PC-9 (cell line): ENCODE measurements at regions not wholly inside any gene's neighbourhood (a gene's known extent, or its start where the extent isn't known, plus 50 kb on each side); places are given as distances from the start of the nearest gene placed in this dataset.

Experiments
- BruUV-seq: library from RNA; stranded (reverse); fragments of 400-500 nt; replicated peaks from 2 replicates; lab custom pipeline; 2021; lab: Mats Ljungman, UMichigan
- CTCF ChIA-PET: fragments of 300-600 bp; sonication (Branson Sonifier 250); formaldehyde crosslinking; loops from one replicate; lab custom pipeline; 2022; ENCODE audit warnings: antibody characterized with exemption; lab: Charles Lee
- POLR2A ChIA-PET: fragments of 300-600 bp; sonication (Branson Sonifier 250); formaldehyde crosslinking; loops from one replicate; lab custom pipeline; 2022; ENCODE audit warnings: antibody characterized with exemption; ENCODE audit not compliant: unreplicated experiment; lab: Charles Lee
- DNase-seq, 2 experiments: peaks; one replicate each; pipeline versions ENCODE4 v3.0.0 to v3.0.0-alpha.2; 2015 to 2022; ENCODE audit warnings: mixed read lengths in 1 of 2
- H2AFZ ChIP-seq: fragments of 200-600 bp; sonication (generic); 2 replicates; pipeline ENCODE4 v1.8.1; 2017; ENCODE audit warnings: antibody characterized with exemption
- H3F3A ChIP-seq: fragments of 200-600 bp; sonication (generic); 2 replicates; pipeline ENCODE4 v1.8.1; 2017; ENCODE audit warnings: antibody characterized with exemption, mild to moderate bottlenecking, low read depth; ENCODE audit not compliant: insufficient read depth
- H3K27ac ChIP-seq: fragments of 200-600 bp; sonication (generic); 2 replicates; pipeline ENCODE4 v1.6.1; 2016; ENCODE audit warnings: mixed run types
- H3K27me3 ChIP-seq: fragments of 200-600 bp; sonication (generic); 2 replicates; pipeline ENCODE4 v1.6.1; 2016; ENCODE audit warnings: low read depth, mixed run types; ENCODE audit not compliant: insufficient read depth
- H3K36me3 ChIP-seq: fragments of 200-600 bp; sonication (generic); 2 replicates; pipeline ENCODE4 v1.6.1; 2016; ENCODE audit warnings: low read depth, mixed run types
- H3K4me1 ChIP-seq: fragments of 200-600 bp; sonication (generic); replicated peaks from 2 replicates; pipeline ENCODE4 v1.6.1; 2016; ENCODE audit warnings: mixed run types; ENCODE audit not compliant: insufficient read depth
- H3K4me2 ChIP-seq: fragments of 200-600 bp; sonication (generic); 2 replicates; pipeline ENCODE4 v1.6.1; 2017; ENCODE audit warnings: mixed run types
- H3K4me3 ChIP-seq: fragments of 200-600 bp; sonication (generic); 2 replicates; pipeline ENCODE4 v1.6.1; 2016; ENCODE audit warnings: mixed run types
- H3K79me2 ChIP-seq: fragments of 200-600 bp; sonication (generic); 2 replicates; pipeline ENCODE4 v1.6.1; 2017; ENCODE audit warnings: low read depth, mixed run types
- H3K9me2 ChIP-seq: fragments of 200-600 bp; sonication (generic); 2 replicates; pipeline ENCODE4 v1.8.1; 2017; ENCODE audit warnings: mild to moderate bottlenecking; ENCODE audit not compliant: insufficient read depth
- H3K9me3 ChIP-seq: fragments of 200-600 bp; sonication (generic); 2 replicates; pipeline ENCODE4 v1.8.1; 2016; ENCODE audit warnings: low read depth; ENCODE audit not compliant: insufficient read depth
- H4K20me1 ChIP-seq: fragments of 200-600 bp; sonication (generic); 2 replicates; pipeline ENCODE4 v1.8.1; 2017; ENCODE audit not compliant: insufficient read depth
- CTCF ChIP-seq: fragments of 200-600 bp; sonication (generic); conservative IDR thresholded peaks from 2 replicates; pipeline ENCODE4 v1.6.1; 2017; ENCODE audit warnings: mixed run types, antibody characterized with exemption, mild to moderate bottlenecking, moderate library complexity
- EZH2 ChIP-seq: fragments of 200-600 bp; sonication (generic); IDR thresholded peaks from 2 replicates; pipeline ENCODE4 v1.8.0; 2017; ENCODE audit warnings: antibody characterized with exemption, low read depth
- intact Hi-C: fragments of 100-400 bp; cut with micrococcal nuclease; formaldehyde crosslinking; loops from one replicate; pipeline ENCODE4 v1.10.0; 2022; ENCODE audit not compliant: unreplicated experiment

- Histone ChIP-seq H3K27ac (no peak overlapping the region), H3K79me2 (no peaks in the 10 kb centered on the region), H3K4me1 (no peaks in the 10 kb centered on the region), H3K4me2 (no peak overlapping the region), H4K20me1 (no peaks in the 10 kb centered on the region), H3K27me3 (peaks cover 56% of the 10 kb centered on the region), H3K36me3 (no peaks in the 10 kb centered on the region), H3K4me3 (no peak overlapping the region), H2AFZ (no peak overlapping the region), H3F3A (no peaks in the 10 kb centered on the region), H3K9me3 (no peaks in the 10 kb centered on the region), H3K9me2 (no peaks in the 10 kb centered on the region; the same call in 1 of the 2 replicates)
- no peak for TF ChIP-seq EZH2
- TF ChIP-seq CTCF: no peak
- no peak for DNase-seq
- no TSS peak for BruUV-seq
- intact Hi-C loops: no loop called here
- CTCF ChIA-PET: no interaction called here
- POLR2A ChIA-PET: no interaction called here
Measured at GRCh38 chr16:50889276-50889675, 147.4 kb downstream of the CYLD start.

- Histone ChIP-seq H3K4me2 (no peak overlapping the region), H3F3A (no peaks in the 10 kb centered on the region), H3K4me3 (no peak overlapping the region), H2AFZ (no peak overlapping the region), H3K27ac (no peak overlapping the region), H3K9me2 (no peaks in the 10 kb centered on the region), H3K4me1 (no peaks in the 10 kb centered on the region), H3K9me3 (no peaks in the 10 kb centered on the region), H3K36me3 (no peaks in the 10 kb centered on the region), H3K27me3 (peaks cover 59% of the 10 kb centered on the region), H4K20me1 (no peaks in the 10 kb centered on the region), H3K79me2 (no peaks in the 10 kb centered on the region)
- BruUV-seq: no TSS peak
- no peak for DNase-seq
- POLR2A ChIA-PET: no interaction called here
- TF ChIP-seq CTCF (no peak), EZH2 (no peak)
- CTCF ChIA-PET: no interaction called here
- intact Hi-C loops: no loop called here
Measured at GRCh38 chr16:50888486-50889261, 146.8 kb downstream of the CYLD start.

GRCh38 chr16:50887500-50888298 lies 145.8 kb downstream of the CYLD start:
- H3K27ac ChIP-seq: no peak overlapping the region
- H3K36me3 ChIP-seq: no peaks in the 10 kb centered on the region
- no peaks in the 10 kb centered on the region; the same call in 1 of the 2 replicates for H3K9me2 ChIP-seq
- TF ChIP-seq CTCF: no peak
- TF ChIP-seq EZH2: no peak
- no peaks in the 10 kb centered on the region for H3K79me2 ChIP-seq
- no peak overlapping the region for H3K4me2 ChIP-seq
- CTCF ChIA-PET: no interaction called here
- H2AFZ ChIP-seq: no peak overlapping the region
- H3K4me3 ChIP-seq: no peak overlapping the region
- no peaks in the 10 kb centered on the region for H3K4me1 ChIP-seq
- POLR2A ChIA-PET: no interaction called here
- BruUV-seq: no TSS peak
- no peaks in the 10 kb centered on the region for H4K20me1 ChIP-seq
- H3K9me3 ChIP-seq: no peaks in the 10 kb centered on the region
- intact Hi-C loops: no loop called here
- DNase-seq: no peak
- H3F3A ChIP-seq: no peaks in the 10 kb centered on the region
- H3K27me3 ChIP-seq: peaks cover 52% of the 10 kb centered on the region
